ENCODE measurements at regions not wholly inside any gene's neighbourhood (a gene's known extent, or its start where the extent isn't known, plus 50 kb on each side); places are given as distances from the start of the nearest gene placed in this dataset.

- H3K4me3 ChIP-seq (ENCODE audit: low read depth, low read length) = no peak overlapping the region
- no peak for TF ChIP-seq CTCF (IDR thresholded peaks at IDR 0.05; ENCODE audit: borderline replicate concordance, insufficient read depth, low read depth, low read length)
These were observed 198.9 kb downstream of the FBXO8 start for GRCh38 chr4:174084542-174084941.

- no peak for TF ChIP-seq CTCF (IDR thresholded peaks at IDR 0.05; ENCODE audit: borderline replicate concordance, insufficient read depth, low read depth, low read length)
- no peak overlapping the region for H3K4me3 ChIP-seq (ENCODE audit: low read depth, low read length)
These were observed 203.1 kb downstream of the FBXO8 start for GRCh38 chr4:174080361-174080760.

DNA sequence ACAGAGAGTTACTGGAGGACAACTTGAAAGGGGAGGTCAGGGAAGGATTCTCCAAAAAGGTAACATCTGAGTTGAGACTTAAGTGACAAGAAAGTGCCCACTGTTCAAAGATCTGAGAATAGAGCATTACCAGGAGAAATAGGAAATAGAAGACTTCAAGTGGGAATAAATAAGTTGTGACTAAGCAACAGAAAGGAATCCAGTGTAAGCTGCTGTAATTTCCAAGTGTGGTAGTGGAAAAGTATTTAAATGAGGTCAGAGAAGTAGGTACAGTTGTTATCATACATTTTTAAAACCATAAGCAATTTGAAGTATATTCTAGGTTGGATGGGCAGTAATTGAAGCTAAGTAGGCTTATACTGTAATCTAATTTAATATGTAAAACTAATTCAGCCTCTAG lies 211.9 kb downstream of the FBXO8 start:
- no peak for TF ChIP-seq CTCF (IDR thresholded peaks at IDR 0.05; ENCODE audit: borderline replicate concordance, insufficient read depth, low read depth, low read length)
- no peak overlapping the region for H3K4me3 ChIP-seq (ENCODE audit: low read depth, low read length)

- TF ChIP-seq CTCF (IDR thresholded peaks at IDR 0.05; ENCODE audit: borderline replicate concordance, insufficient read depth, low read depth, low read length) = no peak
- H3K4me3 ChIP-seq (ENCODE audit: low read depth, low read length) = no peak overlapping the region
These were observed 213.6 kb downstream of the FBXO8 start for GRCh38 chr4:174069848-174070330.

GRCh38 chr4:174066611-174067205 lies 216.8 kb downstream of the FBXO8 start:
- no peak for TF ChIP-seq CTCF (IDR thresholded peaks at IDR 0.05; ENCODE audit: borderline replicate concordance, insufficient read depth, low read depth, low read length)
- no peak overlapping the region for H3K4me3 ChIP-seq (ENCODE audit: low read depth, low read length)

GRCh38 chr4:174062831-174063230 lies 220.6 kb downstream of the FBXO8 start:
- TF ChIP-seq CTCF (IDR thresholded peaks at IDR 0.05; ENCODE audit: borderline replicate concordance, insufficient read depth, low read depth, low read length) = no peak
- H3K4me3 ChIP-seq (ENCODE audit: low read depth, low read length) = no peak overlapping the region

- no peak for TF ChIP-seq CTCF (IDR thresholded peaks at IDR 0.05; ENCODE audit: borderline replicate concordance, insufficient read depth, low read depth, low read length)
- no peak overlapping the region for H3K4me3 ChIP-seq (ENCODE audit: low read depth, low read length)
These were observed 222.4 kb downstream of the FBXO8 start for GRCh38 chr4:174061026-174061425.
